Thyroid gland (tissue), 4 donors: ENCODE measurements at regions not wholly inside any gene's neighbourhood (a gene's known extent, or its start where the extent isn't known, plus 50 kb on each side); places are given as distances from the start of the nearest gene placed in this dataset.

Source experiments
- DNase-seq, 2 donors: peaks; one replicate each; pipeline ENCODE4 v3.0.0-alpha.2; 2019
- H3K27ac ChIP-seq, 3 donors: fragments of 200-600 bp; sonication (generic); 1 replicate in 2 of 3; 2 replicates in 1 of 3; pipeline ENCODE4 v1.5.1; 2016 to 2019; ENCODE audit warnings: mild to moderate bottlenecking in 1 of 3, moderate library complexity in 1 of 3
- H3K27me3 ChIP-seq: fragments of 200-600 bp; sonication (generic); one replicate; pipeline ENCODE4 v1.5.1; 2019
- H3K36me3 ChIP-seq, 2 donors: fragments of 200-600 bp; sonication (generic); one replicate each; pipeline ENCODE4 v1.5.1; 2016 to 2019
- H3K4me1 ChIP-seq, 2 donors: fragments of 200-600 bp; sonication (generic); one replicate each; pipeline ENCODE4 v1.5.1; 2017 to 2019
- H3K4me3 ChIP-seq, 3 donors: fragments of 200-600 bp; sonication (generic); replicated peaks in 1 of 3; 1 replicate in 2 of 3; 2 replicates in 1 of 3; pipeline ENCODE4 v1.5.1; 2016; ENCODE audit warnings: mild to moderate bottlenecking in 1 of 3
- H3K9me3 ChIP-seq: fragments of 200-600 bp; sonication (generic); one replicate; pipeline ENCODE4 v1.5.1; 2017
- CTCF ChIP-seq, 6 experiments: fragments of 200-600 bp in 3 of 6; fragments of 450-650 bp in 3 of 6; sonication (generic) in 3 of 6; IDR thresholded peaks; one replicate each; pipeline ENCODE4 v1.5.1; 2016 to 2019; ENCODE audit warnings: antibody characterized with exemption in 6 of 6, mild to moderate bottlenecking in 2 of 6, inconsistent platforms in 1 of 6, moderate library complexity in 1 of 6
- POLR2A ChIP-seq, 2 donors: fragments of 450-650 bp; IDR thresholded peaks; one replicate each; pipeline ENCODE4 v1.6.1; 2017; ENCODE audit warnings: antibody characterized with exemption in 2 of 2, mild to moderate bottlenecking in 2 of 2, moderate library complexity in 1 of 2
- WGBS, 2 donors: methylation state at CpG; one replicate each; pipeline ENCODE4 v1.1.5; 2017; 5-methylcytosine and 5-hydroxymethylcytosine counted together
- intact Hi-C: fragments of 100-400 bp; cut with DNase I; formaldehyde crosslinking; loops from one replicate; pipeline ENCODE4 v1.15.1; 2023

DNA sequence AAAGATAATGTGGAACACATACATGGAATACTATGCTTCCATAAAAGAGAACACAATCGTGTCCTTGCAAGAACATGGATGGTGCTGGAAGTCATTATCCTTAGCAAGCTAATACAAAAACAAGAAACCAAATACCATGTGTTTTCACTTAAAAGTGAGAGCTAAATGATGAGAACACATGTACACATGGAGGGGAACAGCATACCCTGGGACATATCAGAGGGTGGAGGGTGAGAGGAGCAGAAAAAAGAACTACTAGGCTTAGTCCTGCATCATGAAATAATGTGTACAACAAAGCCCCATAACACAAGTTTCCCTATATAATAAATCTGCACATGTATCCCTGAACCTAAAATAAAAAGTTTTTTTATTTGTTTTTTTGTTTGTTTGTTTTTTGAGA is 855.5 kb upstream of the NUDT12 start:
- Histone ChIP-seq H3K27ac (no peak overlapping the region), H3K27me3 (no peaks in the 10 kb centered on the region), H3K4me1 (no peaks in the 10 kb centered on the region), H3K9me3 (no peaks in the 10 kb centered on the region), H3K36me3 (no peaks in the 10 kb centered on the region), H3K4me3 (no peak overlapping the region)
- intact Hi-C loops = no loop called here
- no peak for DNase-seq
- WGBS, 2 donors = 83 to 96% methylated on average over 1 of the region's 1 CpG
- no peak for TF ChIP-seq CTCF (IDR thresholded peaks at IDR 0.05)
- no peak for TF ChIP-seq POLR2A (IDR thresholded peaks at IDR 0.05)

- Histone ChIP-seq H3K4me3 (no peak overlapping the region), H3K9me3 (no peaks in the 10 kb centered on the region), H3K27ac (no peak overlapping the region), H3K36me3 (no peaks in the 10 kb centered on the region), H3K4me1 (no peaks in the 10 kb centered on the region), H3K27me3 (no peaks in the 10 kb centered on the region)
- no peak for DNase-seq
- intact Hi-C loops = no loop called here
- no peak for TF ChIP-seq POLR2A (IDR thresholded peaks at IDR 0.05)
- peak in 3 of 6 experiments; percentile 4 to 26 (median 12) for TF ChIP-seq CTCF (IDR thresholded peaks at IDR 0.05)
- 68 to 79% methylated on average over 1 of the region's 1 CpG for WGBS, 2 donors
Measured at GRCh38 chr5:104412649-104413240, 850.2 kb upstream of the NUDT12 start.

DNA sequence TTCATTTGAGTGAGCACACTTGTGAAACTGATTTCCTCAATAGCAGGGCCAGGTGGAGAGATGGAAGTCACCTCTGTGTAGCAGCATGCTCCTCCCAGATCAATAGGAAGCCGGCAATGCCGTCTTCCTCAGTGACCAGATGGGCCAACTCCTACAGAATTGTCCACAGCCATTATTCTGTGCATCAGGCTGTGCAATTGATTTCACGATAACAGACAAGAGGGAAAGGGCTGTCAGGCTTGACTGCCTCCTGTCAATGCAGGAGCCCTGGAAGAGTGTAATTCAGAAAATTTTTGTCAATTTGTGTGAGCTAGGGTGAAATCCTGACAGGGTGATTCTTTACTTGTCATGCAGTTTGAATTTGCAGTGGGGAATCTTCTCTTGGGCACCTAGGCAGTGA is 838.4 kb upstream of the NUDT12 start:
- Histone ChIP-seq H3K4me1 (no peaks in the 10 kb centered on the region), H3K9me3 (no peaks in the 10 kb centered on the region), H3K36me3 (no peaks in the 10 kb centered on the region), H3K27ac (no peak overlapping the region), H3K27me3 (no peaks in the 10 kb centered on the region), H3K4me3 (no peak overlapping the region)
- no peak for DNase-seq
- intact Hi-C loops = no loop called here
- WGBS, 2 donors = 42 to 44% methylated on average over 3 of the region's 3 CpGs
- TF ChIP-seq POLR2A (IDR thresholded peaks at IDR 0.05) (no peak), CTCF (IDR thresholded peaks at IDR 0.05) (no peak)

- Histone ChIP-seq H3K36me3 (no peaks in the 10 kb centered on the region), H3K4me1 (no peaks in the 10 kb centered on the region), H3K27ac (no peak overlapping the region), H3K4me3 (no peak overlapping the region), H3K9me3 (no peaks in the 10 kb centered on the region), H3K27me3 (no peaks in the 10 kb centered on the region)
- DNase-seq = no peak
- TF ChIP-seq POLR2A (IDR thresholded peaks at IDR 0.05) = no peak
- TF ChIP-seq CTCF (IDR thresholded peaks at IDR 0.05) = no peak
- 68 to 77% methylated on average over 3 of the region's 3 CpGs for WGBS, 2 donors
- intact Hi-C loops = no loop called here
Measured at GRCh38 chr5:104385906-104386305, 823.3 kb upstream of the NUDT12 start.

- H3K27ac ChIP-seq = no peak overlapping the region
- H3K4me1 ChIP-seq = no peaks in the 10 kb centered on the region
- DNase-seq = no peak
- TF ChIP-seq CTCF (IDR thresholded peaks at IDR 0.05) (no peak), POLR2A (IDR thresholded peaks at IDR 0.05) (no peak)
- H3K4me3 ChIP-seq = no peak overlapping the region
- H3K36me3 ChIP-seq = no peaks in the 10 kb centered on the region
- WGBS, 2 donors = 35 to 38% methylated on average over 1 of the region's 1 CpG
- intact Hi-C loops = no loop called here
- H3K27me3 ChIP-seq = no peaks in the 10 kb centered on the region
- no peaks in the 10 kb centered on the region for H3K9me3 ChIP-seq
Measured at GRCh38 chr5:104375345-104375744, 812.8 kb upstream of the NUDT12 start.
